SK-N-SH (cell line): ENCODE measurements at regions not wholly inside any gene's neighbourhood (a gene's known extent, or its start where the extent isn't known, plus 50 kb on each side); places are given as distances from the start of the nearest gene placed in this dataset.

Experiments
- CTCF ChIA-PET: fragments of 300-600, 350-600 bp; formaldehyde crosslinking; extraction: SDS; loops from one replicate; lab custom pipeline; 2021; lab: Yijun Ruan, JAX
- POLR2A ChIA-PET: fragments of 350-600 bp; sonication (Branson Sonifier 250); formaldehyde crosslinking; extraction: SDS; loops from one replicate; lab custom pipeline; 2020; ENCODE audit warnings: antibody characterized with exemption, inconsistent platforms; lab: Yijun Ruan, JAX
- DNase-seq: peaks from one replicate; pipeline ENCODE4 v3.0.0; 2012
- H2AFZ ChIP-seq: fragments of 200-600 bp; sonication (generic); 2 replicates; pipeline ENCODE4 v1.8.1; 2016; ENCODE audit warnings: antibody characterized with exemption, mild to moderate bottlenecking, low read depth
- H3F3A ChIP-seq: fragments of 200-600 bp; sonication (generic); replicated peaks from 2 replicates; pipeline ENCODE3; 2016; ENCODE audit warnings: antibody characterized with exemption, mild to moderate bottlenecking; ENCODE audit not compliant: insufficient read depth
- H3K27ac ChIP-seq, 2 experiments: fragments of 200-500 bp in 1 of 2; fragments of 200-600 bp in 1 of 2; sonication (Bioruptor generic) in 1 of 2; sonication (generic), shearing (Covaris generic) in 1 of 2; 2 replicates each; pipeline versions ENCODE4 v1.5.1 to v1.6.1; 2014 to 2016; ENCODE audit warnings: low read depth in 2 of 2, inconsistent platforms in 1 of 2, low read length in 1 of 2, mild to moderate bottlenecking in 1 of 2, mixed read lengths in 1 of 2
- H3K27me3 ChIP-seq: fragments of 200-600 bp; sonication (generic), shearing (Covaris generic); 2 replicates; pipeline ENCODE4 v1.6.1; 2016; ENCODE audit warnings: mixed run types; ENCODE audit not compliant: insufficient read depth
- H3K36me3 ChIP-seq, 2 experiments: fragments of 200-500 bp in 1 of 2; fragments of 200-600 bp in 1 of 2; sonication (Bioruptor generic) in 1 of 2; sonication (generic) in 1 of 2; replicated peaks in 1 of 2; 2 replicates each; pipeline versions ENCODE3 to v1.5.1; 2014 to 2016; ENCODE audit warnings: low read length in 1 of 2, mild to moderate bottlenecking in 1 of 2; ENCODE audit not compliant: insufficient read depth in 2 of 2, control insufficient read depth in 1 of 2
- H3K4me1 ChIP-seq, 2 experiments: fragments of 200-500 bp in 1 of 2; fragments of 200-600 bp in 1 of 2; sonication (Bioruptor generic) in 1 of 2; sonication (generic), shearing (Covaris generic) in 1 of 2; 2 replicates each; pipeline versions ENCODE4 v1.5.1 to v1.6.1; 2014 to 2016; ENCODE audit warnings: low read depth in 1 of 2, low read length in 1 of 2, mixed run types in 1 of 2; ENCODE audit not compliant: insufficient read depth in 2 of 2, control insufficient read depth in 1 of 2
- H3K4me2 ChIP-seq: fragments of 200-600 bp; sonication (generic), shearing (Covaris generic); 2 replicates; pipeline ENCODE4 v1.6.1; 2017; ENCODE audit warnings: mixed run types
- H3K4me3 ChIP-seq, 2 experiments: fragments of 200-500 bp in 1 of 2; fragments of 200-600 bp in 1 of 2; sonication (Bioruptor generic) in 1 of 2; sonication (generic), shearing (Covaris generic) in 1 of 2; 2 replicates each; pipeline versions ENCODE4 v1.5.1 to v1.8.1; 2014 to 2016; ENCODE audit warnings: low read depth in 2 of 2, inconsistent platforms in 1 of 2, low read length in 1 of 2, mild to moderate bottlenecking in 1 of 2, mixed read lengths in 1 of 2, moderate library complexity in 1 of 2
- H3K79me2 ChIP-seq: fragments of 200-600 bp; sonication (generic); 2 replicates; pipeline ENCODE4 v1.8.1; 2017; ENCODE audit warnings: mild to moderate bottlenecking; ENCODE audit not compliant: insufficient read depth
- H3K9ac ChIP-seq: fragments of 200-600 bp; sonication (generic); 2 replicates; pipeline ENCODE4 v1.6.1; 2017; ENCODE audit warnings: mixed run types
- H3K9me2 ChIP-seq: fragments of 200-600 bp; sonication (generic); 2 replicates; pipeline ENCODE4 v1.6.1; 2017; ENCODE audit warnings: mixed run types
- H3K9me3 ChIP-seq: fragments of 200-600 bp; sonication (generic); 2 replicates; pipeline ENCODE4 v1.6.1; 2017; ENCODE audit warnings: mixed run types, mild to moderate bottlenecking, moderate library complexity
- H4K20me1 ChIP-seq: fragments of 200-600 bp; sonication (generic); 2 replicates; pipeline ENCODE4 v1.6.1; 2017; ENCODE audit warnings: mild to moderate bottlenecking, mixed run types; ENCODE audit not compliant: insufficient read depth
- CHD2 ChIP-seq: fragments of 150-350 bp; IDR thresholded peaks from 2 replicates; pipeline ENCODE4 v1.6.1; 2018; ENCODE audit warnings: low read length; ENCODE audit not compliant: partially characterized antibody
- ELF1 ChIP-seq: IDR thresholded peaks from 2 replicates; pipeline ENCODE4 v1.4.0; 2012
- FOXJ3 ChIP-seq: sonication (generic); formaldehyde crosslinking; IDR thresholded peaks from 2 replicates; pipeline ENCODE4 v1.5.1; 2020; ENCODE audit warnings: mild to moderate bottlenecking, missing genetic modification reagents
- GABPA ChIP-seq: IDR thresholded peaks from 2 replicates; pipeline ENCODE4 v1.4.0; 2012; ENCODE audit warnings: low read depth, mild to moderate bottlenecking
- MAX ChIP-seq: IDR thresholded peaks from 2 replicates; pipeline ENCODE4 v1.4.0; 2012; ENCODE audit warnings: low read depth
- MXI1 ChIP-seq: IDR thresholded peaks from 2 replicates; pipeline ENCODE4 v1.6.1; 2012; ENCODE audit warnings: mild to moderate bottlenecking, low read depth, low read length, improper control_type of control experiment
- NRF1 ChIP-seq: IDR thresholded peaks from 2 replicates; pipeline ENCODE4 v1.6.1; 2012; ENCODE audit warnings: low read depth, mild to moderate bottlenecking, low read length
- RXRA ChIP-seq: IDR thresholded peaks from 2 replicates; pipeline ENCODE4 v1.4.0; 2012; ENCODE audit warnings: low read depth, mild to moderate bottlenecking, borderline replicate concordance
- SMC3 ChIP-seq: IDR thresholded peaks from 2 replicates; pipeline ENCODE4 v1.6.1; 2012; ENCODE audit warnings: low read depth, low read length, improper control_type of control experiment
- TCF12 ChIP-seq: IDR thresholded peaks from 2 replicates; pipeline ENCODE4 v1.4.0; 2012
- WGBS: methylation state at CpG from one replicate; pipeline ENCODE4 v1.1.6; 2017; ENCODE audit warnings: low lambda C conversion rate; 5-methylcytosine and 5-hydroxymethylcytosine counted together
- TF ChIP-seq, protein P1 (sequence below): IDR thresholded peaks from 2 replicates; pipeline ENCODE4; 2012
- TF ChIP-seq, protein P2 (sequence below): IDR thresholded peaks from 2 replicates; pipeline ENCODE4 v1.6.1; 2012; ENCODE audit warnings: mild to moderate bottlenecking, low read depth, low read length, moderate library complexity
- TF ChIP-seq, protein P3 (sequence below): fragments of 150-350 bp; IDR thresholded peaks from 2 replicates; pipeline ENCODE4 v1.6.1; 2016; ENCODE audit warnings: mild to moderate bottlenecking, low read depth, low read length
- TF ChIP-seq, protein P4 (sequence below): fragments of 150-350 bp; IDR thresholded peaks from 2 replicates; pipeline ENCODE4 v1.6.1; 2017; ENCODE audit warnings: antibody characterized with exemption, low read length, low read depth, borderline replicate concordance

DNA sequence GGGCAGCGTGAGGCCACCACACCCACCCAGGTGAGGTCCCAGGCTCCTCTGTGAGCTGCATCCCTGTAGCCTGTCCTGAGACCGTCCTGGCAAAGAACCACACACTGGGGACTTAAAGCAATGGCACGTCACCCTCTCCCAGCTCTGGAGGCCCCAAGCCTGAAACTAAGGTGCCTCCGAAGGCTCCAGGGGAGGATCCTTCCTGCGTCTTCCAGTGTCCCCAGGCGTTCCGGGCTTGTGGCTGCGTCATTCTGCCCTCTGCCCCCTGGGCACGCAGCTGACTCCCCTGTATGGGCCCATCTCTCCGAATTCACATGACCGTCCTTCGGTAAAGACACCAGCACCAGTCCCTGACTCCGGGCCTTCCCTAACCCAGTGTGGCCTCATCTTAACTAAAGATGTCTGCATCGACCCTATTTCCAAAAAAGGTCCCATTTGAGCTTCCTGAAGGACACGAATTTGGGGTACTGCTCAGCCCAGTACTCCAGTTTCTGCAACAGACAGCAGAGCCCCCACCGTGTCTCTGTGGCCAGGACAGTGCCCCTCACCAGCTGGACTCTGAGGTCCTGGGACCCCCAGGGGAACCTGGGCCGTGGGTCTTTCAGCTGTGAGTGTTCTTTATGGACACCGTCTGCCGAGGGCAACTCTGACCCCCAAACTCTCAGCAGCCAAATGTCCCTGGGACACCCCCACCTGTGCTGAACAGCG, 75.2 kb upstream of the CTDP1 start:
- Histone ChIP-seq H3K79me2 (no peaks in the 10 kb centered on the region), H4K20me1 (no peaks in the 10 kb centered on the region), H3K4me2 (no peak overlapping the region), H3K27ac (no peak overlapping the region), H3K36me3 (no peaks in the 10 kb centered on the region), H3K4me1 (no peaks in the 10 kb centered on the region), H3K9me2 (no peaks in the 10 kb centered on the region), H3K4me3 (no peak overlapping the region), H3K9ac (no peak overlapping the region), H3K27me3 (peaks cover 83% of the 10 kb centered on the region), H3F3A (peaks cover 3% of the 10 kb centered on the region), H3K9me3 (no peaks in the 10 kb centered on the region), H2AFZ (no peak overlapping the region)
- no peak for DNase-seq
- POLR2A ChIA-PET = no interaction called here
- CTCF ChIA-PET = no interaction called here
- TF ChIP-seq MAX = no peak
- TF ChIP-seq TCF12 = no peak
- no peak for TF ChIP-seq SMC3
- TF ChIP-seq RXRA = no peak
- TF ChIP-seq MXI1 = no peak
- TF ChIP-seq NRF1 = no peak
- no peak for TF ChIP-seq CHD2
- TF ChIP-seq, protein P1, sequence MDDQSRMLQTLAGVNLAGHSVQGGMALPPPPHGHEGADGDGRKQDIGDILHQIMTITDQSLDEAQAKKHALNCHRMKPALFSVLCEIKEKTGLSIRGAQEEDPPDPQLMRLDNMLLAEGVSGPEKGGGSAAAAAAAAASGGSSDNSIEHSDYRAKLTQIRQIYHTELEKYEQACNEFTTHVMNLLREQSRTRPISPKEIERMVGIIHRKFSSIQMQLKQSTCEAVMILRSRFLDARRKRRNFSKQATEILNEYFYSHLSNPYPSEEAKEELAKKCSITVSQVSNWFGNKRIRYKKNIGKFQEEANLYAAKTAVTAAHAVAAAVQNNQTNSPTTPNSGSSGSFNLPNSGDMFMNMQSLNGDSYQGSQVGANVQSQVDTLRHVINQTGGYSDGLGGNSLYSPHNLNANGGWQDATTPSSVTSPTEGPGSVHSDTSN = no peak
- TF ChIP-seq GABPA = no peak
- no peak for TF ChIP-seq FOXJ3 (CRISPR knock-in tag)
- TF ChIP-seq, protein P2, sequence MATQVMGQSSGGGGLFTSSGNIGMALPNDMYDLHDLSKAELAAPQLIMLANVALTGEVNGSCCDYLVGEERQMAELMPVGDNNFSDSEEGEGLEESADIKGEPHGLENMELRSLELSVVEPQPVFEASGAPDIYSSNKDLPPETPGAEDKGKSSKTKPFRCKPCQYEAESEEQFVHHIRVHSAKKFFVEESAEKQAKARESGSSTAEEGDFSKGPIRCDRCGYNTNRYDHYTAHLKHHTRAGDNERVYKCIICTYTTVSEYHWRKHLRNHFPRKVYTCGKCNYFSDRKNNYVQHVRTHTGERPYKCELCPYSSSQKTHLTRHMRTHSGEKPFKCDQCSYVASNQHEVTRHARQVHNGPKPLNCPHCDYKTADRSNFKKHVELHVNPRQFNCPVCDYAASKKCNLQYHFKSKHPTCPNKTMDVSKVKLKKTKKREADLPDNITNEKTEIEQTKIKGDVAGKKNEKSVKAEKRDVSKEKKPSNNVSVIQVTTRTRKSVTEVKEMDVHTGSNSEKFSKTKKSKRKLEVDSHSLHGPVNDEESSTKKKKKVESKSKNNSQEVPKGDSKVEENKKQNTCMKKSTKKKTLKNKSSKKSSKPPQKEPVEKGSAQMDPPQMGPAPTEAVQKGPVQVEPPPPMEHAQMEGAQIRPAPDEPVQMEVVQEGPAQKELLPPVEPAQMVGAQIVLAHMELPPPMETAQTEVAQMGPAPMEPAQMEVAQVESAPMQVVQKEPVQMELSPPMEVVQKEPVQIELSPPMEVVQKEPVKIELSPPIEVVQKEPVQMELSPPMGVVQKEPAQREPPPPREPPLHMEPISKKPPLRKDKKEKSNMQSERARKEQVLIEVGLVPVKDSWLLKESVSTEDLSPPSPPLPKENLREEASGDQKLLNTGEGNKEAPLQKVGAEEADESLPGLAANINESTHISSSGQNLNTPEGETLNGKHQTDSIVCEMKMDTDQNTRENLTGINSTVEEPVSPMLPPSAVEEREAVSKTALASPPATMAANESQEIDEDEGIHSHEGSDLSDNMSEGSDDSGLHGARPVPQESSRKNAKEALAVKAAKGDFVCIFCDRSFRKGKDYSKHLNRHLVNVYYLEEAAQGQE = no peak
- TF ChIP-seq, protein P3, sequence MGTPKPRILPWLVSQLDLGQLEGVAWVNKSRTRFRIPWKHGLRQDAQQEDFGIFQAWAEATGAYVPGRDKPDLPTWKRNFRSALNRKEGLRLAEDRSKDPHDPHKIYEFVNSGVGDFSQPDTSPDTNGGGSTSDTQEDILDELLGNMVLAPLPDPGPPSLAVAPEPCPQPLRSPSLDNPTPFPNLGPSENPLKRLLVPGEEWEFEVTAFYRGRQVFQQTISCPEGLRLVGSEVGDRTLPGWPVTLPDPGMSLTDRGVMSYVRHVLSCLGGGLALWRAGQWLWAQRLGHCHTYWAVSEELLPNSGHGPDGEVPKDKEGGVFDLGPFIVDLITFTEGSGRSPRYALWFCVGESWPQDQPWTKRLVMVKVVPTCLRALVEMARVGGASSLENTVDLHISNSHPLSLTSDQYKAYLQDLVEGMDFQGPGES = no peak
- TF ChIP-seq, protein P4, sequence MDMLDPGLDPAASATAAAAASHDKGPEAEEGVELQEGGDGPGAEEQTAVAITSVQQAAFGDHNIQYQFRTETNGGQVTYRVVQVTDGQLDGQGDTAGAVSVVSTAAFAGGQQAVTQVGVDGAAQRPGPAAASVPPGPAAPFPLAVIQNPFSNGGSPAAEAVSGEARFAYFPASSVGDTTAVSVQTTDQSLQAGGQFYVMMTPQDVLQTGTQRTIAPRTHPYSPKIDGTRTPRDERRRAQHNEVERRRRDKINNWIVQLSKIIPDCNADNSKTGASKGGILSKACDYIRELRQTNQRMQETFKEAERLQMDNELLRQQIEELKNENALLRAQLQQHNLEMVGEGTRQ = no peak
- TF ChIP-seq ELF1 = no peak
- WGBS = 44% methylated on average over 11 of the region's 20 CpGs
